ENCODE measurements at regions not wholly inside any gene's neighbourhood (a gene's known extent, or its start where the extent isn't known, plus 50 kb on each side); places are given as distances from the start of the nearest gene placed in this dataset.

DNA sequence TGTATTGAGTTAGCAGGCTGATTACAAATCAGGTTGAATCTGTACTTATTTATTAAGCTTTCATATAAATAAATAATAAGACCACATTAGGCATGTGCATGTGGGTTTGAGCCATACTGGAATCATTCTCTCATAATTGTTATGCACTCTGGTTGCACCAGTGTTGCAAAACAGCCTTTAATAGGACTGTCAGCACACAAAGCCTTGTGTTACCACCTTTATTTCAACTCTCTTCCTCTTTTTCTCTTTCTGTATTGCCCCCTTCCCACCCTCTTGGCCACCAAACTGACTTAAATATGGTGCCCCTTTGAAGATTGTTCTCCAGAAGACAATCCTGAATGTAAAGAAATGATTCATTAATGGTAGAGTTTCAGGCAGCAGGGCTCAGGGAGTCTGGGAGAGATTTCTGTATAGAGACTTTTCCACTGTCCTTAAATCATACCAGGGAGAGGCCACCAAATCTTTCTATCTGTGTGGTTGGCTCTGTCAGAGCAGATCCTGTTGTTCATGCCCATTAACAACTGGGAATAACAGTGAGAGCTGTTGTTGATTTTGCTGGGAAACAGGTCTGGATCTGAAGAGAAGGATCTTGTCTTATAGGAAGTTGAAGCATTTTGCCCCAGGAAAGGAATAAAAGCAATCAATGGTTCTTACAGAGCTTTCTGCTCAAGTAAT, 131.6 kb upstream of the SOX4 start:
- no peak for DNase-seq
- in situ Hi-C loops (cut with HindIII; ENCODE audit: low pct_ligation_motif_present, low sequenced_read_pairs) = no loop called here
- Histone ChIP-seq H3K36me3 (replicated peaks) (no peaks in the 10 kb centered on the region), H3K27ac (no peak overlapping the region), H3K4me3 (ENCODE audit: low read depth, low read length) (no peak overlapping the region), H3K27me3 (replicated peaks) (no peaks in the 10 kb centered on the region)
- TF ChIP-seq, protein P1, sequence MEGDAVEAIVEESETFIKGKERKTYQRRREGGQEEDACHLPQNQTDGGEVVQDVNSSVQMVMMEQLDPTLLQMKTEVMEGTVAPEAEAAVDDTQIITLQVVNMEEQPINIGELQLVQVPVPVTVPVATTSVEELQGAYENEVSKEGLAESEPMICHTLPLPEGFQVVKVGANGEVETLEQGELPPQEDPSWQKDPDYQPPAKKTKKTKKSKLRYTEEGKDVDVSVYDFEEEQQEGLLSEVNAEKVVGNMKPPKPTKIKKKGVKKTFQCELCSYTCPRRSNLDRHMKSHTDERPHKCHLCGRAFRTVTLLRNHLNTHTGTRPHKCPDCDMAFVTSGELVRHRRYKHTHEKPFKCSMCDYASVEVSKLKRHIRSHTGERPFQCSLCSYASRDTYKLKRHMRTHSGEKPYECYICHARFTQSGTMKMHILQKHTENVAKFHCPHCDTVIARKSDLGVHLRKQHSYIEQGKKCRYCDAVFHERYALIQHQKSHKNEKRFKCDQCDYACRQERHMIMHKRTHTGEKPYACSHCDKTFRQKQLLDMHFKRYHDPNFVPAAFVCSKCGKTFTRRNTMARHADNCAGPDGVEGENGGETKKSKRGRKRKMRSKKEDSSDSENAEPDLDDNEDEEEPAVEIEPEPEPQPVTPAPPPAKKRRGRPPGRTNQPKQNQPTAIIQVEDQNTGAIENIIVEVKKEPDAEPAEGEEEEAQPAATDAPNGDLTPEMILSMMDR (IDR thresholded peaks at IDR 0.05; ENCODE audit: low read depth, low read length, missing control alignments) = no peak

DNA sequence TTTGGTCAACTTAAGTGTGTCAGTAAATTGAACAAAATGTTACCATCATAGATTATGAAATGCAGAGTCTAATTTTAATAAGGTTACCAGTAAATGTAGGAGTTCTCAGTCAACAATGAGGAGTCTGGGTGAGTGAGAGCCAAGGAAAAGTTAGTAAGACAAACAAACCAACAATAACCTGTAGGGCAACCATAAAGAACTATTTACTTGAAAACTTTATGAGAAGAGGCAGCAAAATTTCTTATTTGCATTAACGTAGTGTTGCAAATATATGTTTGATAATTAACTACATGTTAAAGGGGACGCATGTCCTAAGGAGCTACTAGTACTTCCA, 131.1 kb upstream of the SOX4 start:
- Histone ChIP-seq H3K36me3 (replicated peaks) (no peaks in the 10 kb centered on the region), H3K4me3 (ENCODE audit: low read depth, low read length) (no peak overlapping the region), H3K27ac (no peak overlapping the region), H3K27me3 (replicated peaks) (no peaks in the 10 kb centered on the region)
- in situ Hi-C loops (cut with HindIII; ENCODE audit: low pct_ligation_motif_present, low sequenced_read_pairs) = no loop called here
- no peak for DNase-seq
- TF ChIP-seq, protein P1 (IDR thresholded peaks at IDR 0.05; ENCODE audit: low read depth, low read length, missing control alignments) = no peak

DNA sequence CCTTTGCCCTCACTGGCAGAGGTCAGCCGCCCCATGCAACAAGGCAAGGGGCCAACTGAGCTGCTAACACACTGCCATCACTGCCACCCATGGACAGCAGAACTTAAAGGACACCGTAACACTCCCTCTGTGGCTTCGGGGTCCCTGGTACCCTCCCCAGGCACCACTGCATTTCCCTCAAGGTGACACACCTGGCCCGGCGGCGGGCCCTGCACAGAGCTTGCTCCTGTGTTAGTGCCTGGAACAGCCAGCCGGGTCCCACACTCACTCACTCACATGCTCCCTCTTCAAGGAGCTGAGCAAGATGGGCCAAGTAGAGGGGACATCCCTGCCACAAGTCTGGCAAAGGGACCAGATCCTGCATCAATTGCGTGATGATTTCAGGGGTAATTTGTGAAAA, 126.5 kb upstream of the SOX4 start:
- Histone ChIP-seq H3K27ac (no peak overlapping the region), H3K27me3 (replicated peaks) (no peaks in the 10 kb centered on the region), H3K36me3 (replicated peaks) (no peaks in the 10 kb centered on the region), H3K4me3 (ENCODE audit: low read depth, low read length) (no peak overlapping the region)
- no peak for DNase-seq
- TF ChIP-seq, protein P1 (IDR thresholded peaks at IDR 0.05; ENCODE audit: low read depth, low read length, missing control alignments) = no peak
- in situ Hi-C loops (cut with HindIII; ENCODE audit: low pct_ligation_motif_present, low sequenced_read_pairs) = no loop called here

DNA sequence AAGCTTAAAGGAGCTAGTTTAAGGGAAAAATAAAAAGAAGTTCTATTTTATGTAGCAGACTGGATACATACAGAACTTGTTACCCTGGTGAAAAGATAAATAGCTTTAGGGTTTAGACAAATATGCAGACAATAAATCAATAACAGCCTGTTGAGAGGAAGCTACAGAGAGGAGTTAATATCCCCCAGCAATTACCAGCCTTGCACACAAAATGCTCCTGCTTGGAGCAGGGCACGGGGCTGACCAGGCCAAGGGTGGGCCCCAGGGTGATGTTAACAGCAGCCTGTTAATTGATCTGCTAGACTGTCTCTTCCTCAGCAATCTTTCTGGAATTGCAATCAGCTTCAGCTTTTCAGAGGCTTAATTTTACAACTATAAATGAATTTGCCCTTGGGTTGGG, 125.1 kb upstream of the SOX4 start:
- Histone ChIP-seq H3K36me3 (replicated peaks) (no peaks in the 10 kb centered on the region), H3K27ac (no peak overlapping the region), H3K27me3 (replicated peaks) (no peaks in the 10 kb centered on the region), H3K4me3 (ENCODE audit: low read depth, low read length) (no peak overlapping the region)
- in situ Hi-C loops (cut with HindIII; ENCODE audit: low pct_ligation_motif_present, low sequenced_read_pairs) = no loop called here
- no peak for DNase-seq
- TF ChIP-seq, protein P1 (IDR thresholded peaks at IDR 0.05; ENCODE audit: low read depth, low read length, missing control alignments) = no peak

DNA sequence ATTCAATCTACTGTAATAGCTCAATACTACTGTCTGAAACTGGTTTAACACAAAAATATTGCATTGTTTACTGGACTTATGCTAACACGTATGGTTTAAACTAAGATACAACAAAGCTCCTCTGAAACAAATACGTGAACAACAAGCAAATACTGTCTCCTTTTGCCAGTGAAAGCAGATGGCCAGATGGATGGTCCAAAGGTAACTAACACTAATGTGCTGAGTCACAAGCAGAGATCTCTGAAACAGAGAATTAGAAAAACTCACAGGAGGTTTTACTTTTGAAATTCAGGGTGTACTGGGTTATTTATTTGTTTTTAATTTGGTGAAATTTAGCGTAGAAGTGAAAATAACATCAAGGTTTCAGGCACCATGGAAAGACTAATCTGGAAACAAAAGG, 124.3 kb upstream of the SOX4 start:
- TF ChIP-seq, protein P1 (IDR thresholded peaks at IDR 0.05; ENCODE audit: low read depth, low read length, missing control alignments) = no peak

DNA sequence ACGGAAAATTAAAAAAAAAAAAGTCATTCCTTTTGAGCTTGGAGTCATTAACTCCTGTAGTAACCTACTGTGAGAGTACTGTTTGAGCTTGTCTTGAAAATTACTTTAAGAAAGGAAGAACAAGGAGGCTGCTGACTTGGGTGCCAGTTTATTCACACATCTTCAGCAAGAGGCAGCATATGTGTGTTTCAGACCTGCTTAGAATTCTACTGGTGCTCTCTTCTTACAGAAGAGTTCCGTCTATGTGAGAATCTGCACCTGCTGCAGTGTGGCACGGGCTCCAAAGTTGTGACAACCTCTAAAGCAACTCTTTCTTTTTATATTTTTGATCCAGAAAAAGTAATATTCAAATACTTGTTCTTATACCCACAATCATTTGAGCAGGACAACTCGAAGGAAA, 117.4 kb upstream of the SOX4 start:
- no peaks in the 10 kb centered on the region for H3K27me3 ChIP-seq (replicated peaks)
- no peak overlapping the region for H3K4me3 ChIP-seq (ENCODE audit: low read depth, low read length)
- in situ Hi-C loops (cut with HindIII; ENCODE audit: low pct_ligation_motif_present, low sequenced_read_pairs) = no loop called here
- H3K27ac ChIP-seq = no peak overlapping the region
- TF ChIP-seq, protein P1 (IDR thresholded peaks at IDR 0.05; ENCODE audit: low read depth, low read length, missing control alignments) = no peak
- no peak for DNase-seq
- no peaks in the 10 kb centered on the region for H3K36me3 ChIP-seq (replicated peaks)

More for the DNA sequence above, 124.3 kb upstream of the SOX4 start:
- Histone ChIP-seq H3K36me3 (replicated peaks) (no peaks in the 10 kb centered on the region), H3K27ac (no peak overlapping the region), H3K27me3 (replicated peaks) (no peaks in the 10 kb centered on the region), H3K4me3 (ENCODE audit: low read depth, low read length) (no peak overlapping the region)
- in situ Hi-C loops (cut with HindIII; ENCODE audit: low pct_ligation_motif_present, low sequenced_read_pairs) = no loop called here
- DNase-seq = no peak

Data from brain microvascular endothelial cell (primary cell).